Urinary bladder (tissue), 3 donors: ENCODE measurements at regions not wholly inside any gene's neighbourhood (a gene's known extent, or its start where the extent isn't known, plus 50 kb on each side); places are given as distances from the start of the nearest gene placed in this dataset.

Experiments used
- DNase-seq: peaks from one replicate; pipeline ENCODE4 v3.0.0-alpha.2; 2015; ENCODE audit errors: extremely low spot score
- H3K27ac ChIP-seq: one replicate; pipeline ENCODE4 v1.5.1; 2013; ENCODE audit warnings: low read depth, mild to moderate bottlenecking, moderate library complexity
- H3K36me3 ChIP-seq: one replicate; pipeline ENCODE4 v1.6.1; 2013; ENCODE audit warnings: mild to moderate bottlenecking, moderate library complexity; ENCODE audit not compliant: insufficient read depth
- H3K4me1 ChIP-seq: one replicate; pipeline ENCODE4 v1.6.1; 2013; ENCODE audit warnings: mild to moderate bottlenecking, moderate library complexity; ENCODE audit not compliant: insufficient read depth
- H3K4me3 ChIP-seq: one replicate; pipeline ENCODE4 v1.5.1; 2013; ENCODE audit warnings: low read depth, low read length
- WGBS: extraction: QIAGEN DNeasy Blood & Tissue Kit; methylation state at CpG from one replicate; pipeline ENCODE4 v1.1.7; 2013; 5-methylcytosine and 5-hydroxymethylcytosine counted together
- donor health status: healthy with polysubstance abuse.
- donor health status: healthy.

DNA sequence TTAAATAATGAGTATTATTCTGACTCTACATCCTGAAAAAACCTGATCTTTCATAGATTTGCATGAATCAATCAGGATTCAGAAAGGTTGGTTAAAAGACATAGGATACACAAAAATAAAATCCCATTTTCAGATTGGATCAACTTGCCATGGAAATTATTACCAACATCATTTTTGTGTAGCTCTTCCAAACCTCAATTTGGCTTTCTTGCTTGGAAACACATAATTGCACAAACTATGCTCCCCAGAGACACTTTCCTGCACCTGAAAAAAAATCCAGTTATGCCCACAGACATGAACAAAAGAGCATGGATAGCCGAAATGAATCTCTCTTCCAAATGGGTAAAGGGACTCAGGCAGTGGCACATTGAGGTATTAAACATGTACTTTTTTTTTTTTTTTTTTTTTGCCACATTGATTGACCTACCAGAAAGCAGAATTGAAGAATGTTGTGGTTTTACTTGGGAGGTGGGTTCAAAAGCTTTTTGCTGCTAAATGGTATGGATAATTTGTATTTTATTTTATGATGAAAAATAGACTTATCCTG is 135.4 kb upstream of the FBN2 start:
- H3K4me3 ChIP-seq: no peak overlapping the region
- H3K36me3 ChIP-seq: no peaks in the 10 kb centered on the region
- no peak for DNase-seq
- WGBS: 78% methylated on average over 1 of the region's 1 CpG
- no peaks in the 10 kb centered on the region for H3K4me1 ChIP-seq
- H3K27ac ChIP-seq: no peak overlapping the region

DNA sequence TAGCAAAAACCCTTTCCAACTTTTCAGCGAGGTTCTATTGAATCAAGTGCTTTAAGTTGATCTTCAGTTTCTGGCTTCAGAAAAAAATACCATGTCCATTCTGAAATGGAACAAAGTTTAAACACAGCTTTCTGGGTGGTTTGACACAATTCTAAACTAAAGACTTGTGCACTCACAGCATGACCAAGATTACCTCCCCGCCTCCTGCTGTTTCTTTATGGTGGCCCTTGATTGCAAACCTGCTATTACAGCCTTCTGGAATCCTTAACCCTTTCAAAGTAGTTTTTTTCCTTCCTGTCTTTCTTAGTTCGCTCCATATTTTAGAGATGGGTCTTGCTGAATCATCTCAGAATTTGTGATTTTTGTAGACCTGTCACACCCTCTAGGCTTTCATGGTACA is 135.9 kb upstream of the FBN2 start:
- Histone ChIP-seq H3K4me1 (no peaks in the 10 kb centered on the region), H3K36me3 (no peaks in the 10 kb centered on the region), H3K27ac (no peak overlapping the region), H3K4me3 (no peak overlapping the region)
- no peak for DNase-seq
- WGBS: 90% methylated on average over 3 of the region's 3 CpGs

GRCh38 chr5:128674837-128675446 is 136.9 kb upstream of the FBN2 start:
- no peak overlapping the region for H3K4me3 ChIP-seq
- WGBS: 71% methylated on average over 3 of the region's 3 CpGs
- no peaks in the 10 kb centered on the region for H3K36me3 ChIP-seq
- no peaks in the 10 kb centered on the region for H3K4me1 ChIP-seq
- DNase-seq: no peak
- no peak overlapping the region for H3K27ac ChIP-seq

GRCh38 chr5:128681096-128681495 is 143.1 kb upstream of the FBN2 start:
- DNase-seq: no peak
- Histone ChIP-seq H3K4me1 (no peaks in the 10 kb centered on the region), H3K36me3 (no peaks in the 10 kb centered on the region), H3K4me3 (no peak overlapping the region), H3K27ac (no peak overlapping the region)
- 89% methylated on average over 5 of the region's 5 CpGs for WGBS

DNA sequence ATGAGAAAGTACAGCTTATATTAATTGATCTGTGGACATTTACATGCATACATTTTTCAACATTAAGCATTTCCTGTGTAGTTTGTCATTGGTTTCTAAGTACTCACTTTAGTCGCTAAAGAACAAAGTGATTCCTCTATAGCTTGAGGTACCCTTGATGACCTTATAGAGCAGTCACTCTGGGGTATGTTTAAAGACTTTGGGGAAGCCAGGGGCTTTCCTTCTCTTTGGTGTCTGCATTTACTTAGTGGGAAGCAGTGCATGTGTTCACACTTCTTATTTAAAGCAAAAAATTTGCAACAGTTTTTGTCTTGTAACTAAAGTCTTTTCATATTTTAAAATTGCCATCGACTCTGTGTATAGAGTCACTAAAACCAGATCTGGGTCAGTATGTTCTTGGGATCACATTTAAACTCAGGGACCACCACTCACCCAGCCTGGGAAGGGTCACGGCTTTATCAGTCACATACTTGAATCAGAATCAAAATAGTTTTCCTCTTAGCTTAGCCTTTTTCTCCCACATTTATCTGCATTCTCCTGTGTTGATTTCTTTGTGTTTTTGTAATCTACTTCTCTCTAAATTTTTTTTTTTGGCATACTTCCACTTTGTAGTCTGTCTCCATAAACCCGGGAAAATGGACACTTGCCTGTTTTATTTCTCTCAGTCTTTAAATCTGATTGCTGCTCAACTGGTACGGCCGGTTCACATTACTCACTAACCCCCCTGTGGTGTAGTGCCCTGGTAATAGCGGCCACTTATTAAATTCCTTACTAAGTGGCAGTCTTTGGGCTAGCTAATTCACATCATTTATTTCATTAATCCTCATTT is 143.9 kb upstream of the FBN2 start:
- 35% methylated on average over 7 of the region's 7 CpGs for WGBS
- no peaks in the 10 kb centered on the region for H3K4me1 ChIP-seq

GRCh38 chr5:128682669-128683068 is 144.6 kb upstream of the FBN2 start:
- H3K4me1 ChIP-seq: no peaks in the 10 kb centered on the region
- H3K27ac ChIP-seq: no peak overlapping the region
- 77% methylated on average over 2 of the region's 2 CpGs for WGBS
- DNase-seq: no peak
- no peaks in the 10 kb centered on the region for H3K36me3 ChIP-seq
- no peak overlapping the region for H3K4me3 ChIP-seq

More for the DNA sequence above, 143.9 kb upstream of the FBN2 start:
- Histone ChIP-seq H3K36me3 (no peaks in the 10 kb centered on the region), H3K27ac (no peak overlapping the region), H3K4me3 (no peak overlapping the region)
- DNase-seq: peak; percentile 46

- WGBS: 87% methylated on average over 1 of the region's 1 CpG
- Histone ChIP-seq H3K4me3 (no peak overlapping the region), H3K4me1 (no peaks in the 10 kb centered on the region), H3K27ac (no peak overlapping the region), H3K36me3 (no peaks in the 10 kb centered on the region)
- no peak for DNase-seq
Observed at GRCh38 chr5:128684961-128685360, 146.9 kb upstream of the FBN2 start.

DNA sequence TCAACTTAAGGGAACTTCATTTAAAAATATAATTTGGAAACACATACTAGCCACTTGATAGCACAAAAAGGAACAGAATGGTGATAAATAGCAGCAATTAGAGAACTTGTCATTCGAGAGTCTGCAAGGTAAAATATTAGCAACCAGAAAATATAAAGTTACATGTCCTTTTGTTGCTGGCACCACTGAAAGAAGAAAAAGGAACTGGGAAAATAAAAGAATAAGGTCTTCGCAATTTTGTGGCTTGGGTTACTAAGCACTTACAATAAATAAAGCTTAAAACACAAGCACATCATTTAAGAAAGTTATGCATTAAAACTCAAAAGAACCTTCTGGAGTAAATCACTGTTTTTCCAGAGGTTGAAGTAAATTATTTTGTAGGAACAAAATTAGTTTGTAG is 149.9 kb upstream of the FBN2 start:
- Histone ChIP-seq H3K36me3 (no peaks in the 10 kb centered on the region), H3K4me1 (no peaks in the 10 kb centered on the region), H3K27ac (no peak overlapping the region), H3K4me3 (no peak overlapping the region)
- WGBS: 85% methylated on average over 2 of the region's 2 CpGs
- no peak for DNase-seq

DNA sequence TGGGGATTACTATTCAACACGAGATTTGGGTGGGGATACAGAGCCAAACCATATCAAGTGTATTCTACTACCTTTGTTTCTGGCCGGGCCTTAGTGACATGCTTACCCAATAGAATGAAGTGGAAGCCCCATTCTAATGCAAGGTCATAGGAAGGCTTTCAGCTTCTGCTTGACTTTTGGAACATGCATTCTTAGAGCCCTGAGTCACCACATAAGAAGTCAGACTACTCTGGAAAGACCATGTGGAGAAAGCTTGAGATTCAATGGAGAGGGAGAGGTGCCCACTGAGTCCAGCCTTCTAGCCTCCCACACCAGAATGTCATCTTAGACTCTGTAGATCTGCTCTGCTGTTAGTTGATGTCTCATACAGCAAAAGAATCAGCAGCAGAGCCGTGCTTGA is 155.7 kb upstream of the FBN2 start:
- Histone ChIP-seq H3K4me1 (no peaks in the 10 kb centered on the region), H3K27ac (no peak overlapping the region), H3K36me3 (no peaks in the 10 kb centered on the region), H3K4me3 (no peak overlapping the region)
- WGBS: 93% methylated on average over 3 of the region's 3 CpGs
- DNase-seq: no peak

- no peak for DNase-seq
- Histone ChIP-seq H3K36me3 (no peaks in the 10 kb centered on the region), H3K4me3 (no peak overlapping the region), H3K4me1 (no peaks in the 10 kb centered on the region), H3K27ac (no peak overlapping the region)
- WGBS: 58% methylated on average over 1 of the region's 1 CpG
Observed at GRCh38 chr5:128695791-128696530, 157.9 kb upstream of the FBN2 start.

GRCh38 chr5:128701301-128701700 is 163.3 kb upstream of the FBN2 start:
- Histone ChIP-seq H3K4me1 (no peaks in the 10 kb centered on the region), H3K36me3 (no peaks in the 10 kb centered on the region), H3K4me3 (no peak overlapping the region), H3K27ac (no peak overlapping the region)
- no peak for DNase-seq

GRCh38 chr5:128703322-128703721 is 165.3 kb upstream of the FBN2 start:
- no peaks in the 10 kb centered on the region for H3K36me3 ChIP-seq
- H3K4me3 ChIP-seq: no peak overlapping the region
- WGBS: 98% methylated on average over 1 of the region's 1 CpG
- H3K27ac ChIP-seq: no peak overlapping the region
- no peaks in the 10 kb centered on the region for H3K4me1 ChIP-seq
- no peak for DNase-seq

- H3K27ac ChIP-seq: no peak overlapping the region
- H3K4me1 ChIP-seq: no peaks in the 10 kb centered on the region
- no peak for DNase-seq
- no peaks in the 10 kb centered on the region for H3K36me3 ChIP-seq
- WGBS: 88% methylated on average over 1 of the region's 1 CpG
- no peak overlapping the region for H3K4me3 ChIP-seq
Observed at GRCh38 chr5:128706269-128706668, 168.2 kb upstream of the FBN2 start.

DNA sequence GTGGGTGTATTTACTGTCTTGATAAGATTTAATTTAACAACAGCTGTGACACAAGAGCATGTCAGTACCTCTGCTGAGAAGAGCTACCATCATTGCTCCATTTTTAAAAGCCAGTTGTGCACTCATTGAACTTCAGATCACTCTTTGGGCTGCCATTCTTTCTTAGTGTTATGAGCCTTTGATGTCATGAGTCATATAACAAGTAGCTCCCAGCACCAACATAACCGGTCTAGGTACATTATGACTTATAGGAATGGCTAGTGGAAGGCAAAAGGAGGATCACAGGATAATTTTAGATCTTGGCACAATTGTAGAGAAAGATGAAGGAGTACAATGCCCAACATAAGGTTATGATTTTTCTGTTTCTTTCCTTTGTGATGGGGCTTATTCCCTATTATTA is 170.8 kb upstream of the FBN2 start:
- no peak overlapping the region for H3K4me3 ChIP-seq
- H3K27ac ChIP-seq: no peak overlapping the region
- no peaks in the 10 kb centered on the region for H3K36me3 ChIP-seq
- H3K4me1 ChIP-seq: no peaks in the 10 kb centered on the region
- DNase-seq: no peak
- 91% methylated on average over 1 of the region's 1 CpG for whole genome bisulfite sequencing
